Left renal pelvis (tissue), 4 donors: ENCODE measurements at regions not wholly inside any gene's neighbourhood (a gene's known extent, or its start where the extent isn't known, plus 50 kb on each side); places are given as distances from the start of the nearest gene placed in this dataset.
A peak's percentile ranks its signal among the peaks of the same experiment; 100 is the strongest.
"Not testable (repeated sequence)": the region's sequence is repeated elsewhere in the genome, so short reads cannot be mapped to it uniquely, and the experiment has no call there.

Source experiments
- DNase-seq, 4 donors: peaks; one replicate each; pipeline ENCODE4 v3.0.0-alpha.2; 2013; ENCODE audit warnings: low read depth in 4 of 4, low spot score in 3 of 4

DNA sequence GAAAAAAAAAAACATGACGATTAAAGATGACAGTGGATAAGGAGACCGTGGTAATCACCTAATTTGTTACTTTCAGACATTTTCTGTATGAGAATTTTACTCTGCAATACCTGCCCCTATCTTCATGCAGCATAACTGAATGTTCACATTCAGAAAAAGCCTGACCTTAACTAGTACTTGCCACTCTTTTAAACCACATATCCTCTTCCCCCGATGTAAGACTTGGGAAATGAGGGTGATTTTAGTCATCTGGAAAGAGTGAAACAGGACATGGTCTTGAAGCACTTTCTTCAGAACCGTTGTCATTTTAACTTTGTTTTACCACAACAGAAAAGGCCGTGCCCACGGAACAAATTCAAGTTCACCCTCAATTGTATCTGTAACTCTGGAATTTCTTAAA lies 318.5 kb downstream of the BCL2L11 start:
- DNase-seq = not testable (repeated sequence)

DNA sequence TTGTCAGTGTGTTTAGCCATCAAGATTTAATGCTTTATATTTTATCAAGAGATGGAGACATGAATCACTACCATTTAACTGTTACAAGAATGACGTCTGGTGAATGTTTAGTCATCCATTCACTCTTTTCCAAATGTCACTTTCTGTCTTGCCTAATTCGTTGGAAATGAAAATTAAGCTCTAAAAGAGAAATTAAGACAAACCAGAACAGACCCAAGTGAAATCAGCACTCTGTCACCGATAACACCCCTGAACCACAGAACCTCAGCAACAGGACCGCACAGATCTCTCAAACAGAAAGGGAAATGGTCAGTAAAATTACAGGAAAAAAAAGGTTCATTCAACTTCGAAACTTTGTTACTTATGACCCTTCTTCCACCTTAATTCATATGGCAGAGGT lies 320.9 kb downstream of the BCL2L11 start:
- DNase-seq = not testable (repeated sequence)

DNA sequence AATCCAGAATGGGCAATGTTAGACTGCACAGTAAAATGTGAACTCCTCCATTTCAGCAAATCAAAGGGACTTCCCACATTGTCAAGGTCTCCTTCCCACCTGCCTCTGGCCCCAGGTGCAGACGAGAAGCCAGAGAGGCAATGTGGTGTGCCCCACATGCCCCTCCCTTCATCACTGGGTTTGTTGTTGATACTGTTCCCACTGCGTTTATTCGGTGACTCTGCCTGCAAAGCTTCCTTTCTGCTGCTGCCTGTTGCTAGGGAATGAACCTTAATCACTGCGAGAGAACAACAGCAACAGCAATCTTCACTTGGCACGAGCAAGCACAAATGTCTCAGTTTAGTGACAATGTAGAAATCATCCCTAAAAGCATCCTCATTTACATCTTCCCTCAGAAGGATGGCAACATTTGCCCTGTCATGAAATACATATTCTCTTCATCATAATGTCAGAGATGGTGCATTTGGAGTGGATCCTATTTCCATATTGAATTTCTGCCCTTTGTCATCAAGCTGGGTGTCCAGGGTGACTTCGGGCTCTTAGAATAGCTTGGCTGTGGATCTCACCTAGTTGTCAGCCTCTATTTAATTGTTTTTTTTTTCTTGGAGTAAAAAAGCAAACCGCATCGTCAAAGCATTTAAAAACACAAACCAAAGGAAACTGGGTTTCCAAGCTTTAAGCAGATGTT lies 322.2 kb downstream of the BCL2L11 start:
- DNase-seq = not testable (repeated sequence)

DNA sequence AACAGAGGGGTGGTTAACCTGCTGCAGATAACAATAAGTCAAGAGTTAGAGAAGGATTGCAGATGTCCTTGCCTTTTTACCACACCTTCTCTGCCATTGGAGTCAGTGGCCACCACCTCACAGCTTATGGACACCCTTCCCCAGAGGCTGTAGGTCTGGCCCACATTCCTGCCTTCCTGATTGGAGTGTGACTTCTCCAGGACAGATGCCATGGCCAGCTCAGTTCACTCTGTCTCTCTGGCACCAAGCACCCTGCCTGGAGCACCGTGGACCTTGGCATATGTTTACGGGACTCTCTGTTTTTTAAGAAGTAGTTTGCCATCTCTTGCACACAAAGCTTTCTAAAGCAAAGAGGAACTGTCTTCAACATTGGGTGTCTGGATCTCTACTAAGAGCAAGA lies 323.8 kb downstream of the BCL2L11 start:
- DNase-seq = not testable (repeated sequence)

DNA sequence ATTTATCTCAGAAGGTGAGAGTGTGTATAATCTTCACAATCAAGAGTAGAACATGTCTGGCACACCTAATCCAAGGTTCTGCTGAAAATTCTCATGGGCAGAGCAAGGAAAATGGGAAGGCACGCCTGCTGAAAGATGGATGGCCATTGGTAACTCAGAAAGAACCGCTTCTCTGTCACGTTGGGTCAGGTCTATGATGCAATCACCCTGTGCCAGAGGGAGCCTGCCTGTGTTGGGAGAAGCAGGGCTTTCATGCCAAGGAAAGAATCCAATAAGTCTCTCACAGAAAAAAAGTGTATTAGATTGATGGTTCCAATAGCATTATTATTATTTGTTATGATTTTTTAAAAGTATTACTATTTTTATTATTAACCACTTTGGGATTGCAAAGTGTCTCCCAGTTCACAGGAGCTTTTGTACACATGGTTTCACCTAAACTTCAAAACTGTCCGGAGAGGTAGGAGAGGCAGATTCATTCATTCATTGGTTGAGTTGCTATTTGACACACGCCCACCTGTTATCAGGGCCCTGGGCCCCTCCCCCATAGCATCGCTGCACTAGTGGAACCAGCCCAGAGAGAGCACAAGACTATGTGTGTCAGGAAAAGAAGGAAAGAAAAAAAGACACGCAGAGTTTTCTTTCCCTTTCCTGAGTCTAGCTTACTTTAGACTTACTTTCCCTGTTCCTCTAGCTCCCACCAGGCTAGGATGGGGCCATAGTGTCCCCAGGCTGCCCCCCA lies 324.6 kb downstream of the BCL2L11 start:
- not testable (repeated sequence) for DNase-seq

DNA sequence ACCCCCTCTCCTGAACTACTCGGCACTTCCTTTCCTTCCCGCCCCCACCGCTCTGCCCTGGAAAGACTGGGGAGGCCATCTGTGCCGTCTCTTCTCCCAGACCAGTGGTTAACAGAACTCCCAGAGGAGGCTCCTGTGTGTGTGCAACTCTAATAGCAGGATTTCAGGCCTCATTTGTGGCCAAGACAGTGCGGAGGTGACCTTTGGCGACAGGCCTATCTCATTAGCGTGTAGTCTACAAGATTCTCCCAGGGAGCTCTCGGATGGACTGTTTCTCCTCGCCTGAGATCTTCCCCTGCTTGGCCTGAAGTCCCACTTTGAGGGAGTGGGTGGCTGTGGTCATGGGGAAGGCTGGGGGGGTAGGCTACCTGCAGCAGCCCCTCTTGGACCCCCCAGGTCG lies 325.2 kb downstream of the BCL2L11 start:
- DNase-seq = not testable (repeated sequence)

DNA sequence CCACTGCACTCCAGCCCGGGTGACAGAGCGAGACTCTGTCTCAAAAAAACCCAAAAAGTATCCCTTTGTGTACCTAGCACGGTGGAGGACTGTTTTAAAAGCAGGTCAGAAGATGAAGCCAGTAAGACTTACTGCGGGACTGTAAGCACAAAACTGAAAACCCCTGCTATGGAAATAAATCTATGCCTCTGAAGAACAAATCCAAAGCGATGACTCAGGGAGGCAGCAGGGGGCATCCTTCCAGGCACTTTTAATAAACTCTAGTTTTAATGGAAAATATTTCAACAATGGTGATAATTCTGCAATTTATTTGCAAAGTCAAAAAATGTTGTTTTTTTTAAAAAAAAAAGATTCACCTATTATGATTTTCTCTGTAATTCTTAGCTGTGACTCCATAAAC lies 326.8 kb downstream of the BCL2L11 start:
- DNase-seq = not testable (repeated sequence)

DNA sequence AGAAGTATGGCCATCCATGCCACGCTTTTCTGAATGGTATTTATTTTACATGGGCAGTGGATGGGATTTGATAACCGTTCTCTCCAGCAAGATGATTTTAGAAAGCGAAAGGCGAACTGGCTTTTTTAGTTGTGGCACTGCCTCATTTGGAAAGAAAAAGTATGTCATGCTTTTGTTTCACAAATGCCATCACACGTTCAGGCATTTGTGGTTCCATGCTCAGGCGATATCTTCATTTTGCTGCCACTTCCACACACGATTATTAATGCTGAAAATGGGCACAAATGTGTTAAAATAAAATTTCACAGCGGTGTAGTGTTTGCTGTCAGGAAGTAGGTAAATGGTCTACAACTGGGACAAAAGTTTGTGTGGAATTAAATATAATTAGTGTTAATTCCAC lies 328.1 kb downstream of the BCL2L11 start:
- DNase-seq = not testable (repeated sequence)

DNA sequence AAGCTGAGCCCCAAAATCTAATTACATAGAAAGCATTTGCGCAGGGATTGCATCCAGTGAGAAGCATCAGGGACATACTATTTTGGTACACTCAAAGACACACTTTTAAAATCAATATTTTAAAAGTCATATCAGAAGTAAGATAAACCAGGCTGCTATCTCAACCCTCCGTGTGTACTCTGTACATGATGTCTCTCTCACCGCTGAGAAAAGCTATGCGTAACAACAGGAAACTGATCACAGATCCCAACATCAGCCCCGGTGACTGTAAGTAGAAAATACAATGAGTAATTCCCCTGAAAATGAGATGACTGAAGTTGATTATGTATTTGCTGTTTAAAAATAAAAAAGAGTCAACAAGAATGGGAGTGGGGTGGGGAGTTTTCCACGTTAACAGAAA lies 329.8 kb downstream of the BCL2L11 start:
- not testable (repeated sequence) for DNase-seq

DNA sequence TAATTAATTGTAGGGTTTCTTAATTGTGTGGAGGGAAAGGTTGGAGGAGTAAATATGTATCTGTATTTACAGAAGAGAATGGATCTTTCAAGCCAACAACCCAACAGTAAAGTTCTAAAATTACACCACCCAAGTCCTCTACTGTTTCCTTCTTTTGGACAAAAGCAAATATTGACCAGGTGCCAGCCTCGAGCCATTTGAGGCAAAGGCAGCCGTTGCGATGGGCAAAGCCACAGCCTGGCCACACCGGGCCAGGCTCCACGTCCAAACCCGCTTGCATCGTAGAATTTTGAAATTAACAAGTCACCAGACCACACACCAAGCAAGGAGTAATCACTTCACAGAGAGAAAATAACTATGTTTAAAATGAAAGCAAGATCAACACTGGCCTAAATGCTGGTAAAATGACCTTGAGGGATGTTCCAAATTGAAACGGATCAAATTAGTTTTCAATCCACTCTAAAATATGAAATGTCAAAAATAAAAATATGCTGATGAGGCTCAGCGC lies 331.0 kb downstream of the BCL2L11 start:
- not testable (repeated sequence) for DNase-seq

DNA sequence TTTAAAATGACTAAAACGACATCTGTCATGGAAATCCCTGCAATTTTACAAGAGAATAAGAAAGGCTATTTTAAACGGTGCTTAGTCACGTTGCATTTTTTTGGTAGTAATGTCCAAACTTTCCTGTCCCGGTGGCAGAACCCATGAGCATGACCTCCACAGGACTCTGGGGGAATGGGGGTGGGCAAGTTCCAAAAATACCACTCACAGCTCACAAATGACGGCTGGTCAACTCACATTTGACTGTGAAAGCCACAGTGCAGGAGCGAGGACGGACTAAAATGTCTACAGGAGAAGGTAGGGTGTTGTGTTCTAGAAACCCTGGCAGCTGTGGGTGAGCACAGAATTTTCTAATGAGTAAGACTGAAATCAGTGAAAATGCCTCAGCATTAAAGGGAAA lies 331.5 kb downstream of the BCL2L11 start:
- DNase-seq = not testable (repeated sequence)

DNA sequence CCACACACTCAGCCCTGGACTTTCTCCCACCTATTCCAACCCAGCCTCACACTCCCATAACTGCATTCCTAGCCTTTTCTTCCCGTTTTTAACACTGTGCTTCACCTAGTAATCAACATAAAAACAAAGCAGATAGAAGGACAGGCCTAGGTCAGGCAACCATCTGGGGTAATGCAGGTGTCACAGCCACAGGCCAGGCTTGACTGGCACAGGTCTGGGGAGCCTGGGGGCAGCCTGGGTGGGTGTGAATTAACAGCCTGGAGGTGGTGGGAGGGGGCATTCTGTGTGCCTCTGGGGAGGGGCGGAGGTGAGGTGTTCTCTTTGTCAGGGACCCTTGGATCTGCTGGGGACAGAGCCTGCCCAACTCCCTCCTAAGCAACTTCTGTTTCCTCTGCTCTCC lies 332.6 kb downstream of the BCL2L11 start:
- not testable (repeated sequence) for DNase-seq

DNA sequence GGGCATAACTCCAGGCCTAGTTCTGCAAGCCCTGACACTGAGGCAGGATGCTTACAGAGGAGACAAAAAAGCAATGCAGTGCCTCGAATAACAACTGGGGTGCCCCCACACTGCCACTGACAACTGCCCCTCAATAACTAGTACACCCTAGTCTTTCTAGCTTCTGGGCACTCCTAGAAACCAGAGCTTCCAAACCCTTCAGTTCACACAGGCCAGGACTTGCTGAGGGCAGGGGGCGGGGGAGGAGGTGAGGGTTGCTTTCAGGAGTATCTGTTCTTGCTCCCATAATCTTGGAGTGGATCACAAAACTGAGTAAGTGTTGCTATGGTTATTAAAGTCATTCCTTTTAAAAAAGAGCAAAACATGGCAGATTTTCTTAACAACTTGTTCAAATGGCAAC lies 333.1 kb downstream of the BCL2L11 start:
- not testable (repeated sequence) for DNase-seq

DNA sequence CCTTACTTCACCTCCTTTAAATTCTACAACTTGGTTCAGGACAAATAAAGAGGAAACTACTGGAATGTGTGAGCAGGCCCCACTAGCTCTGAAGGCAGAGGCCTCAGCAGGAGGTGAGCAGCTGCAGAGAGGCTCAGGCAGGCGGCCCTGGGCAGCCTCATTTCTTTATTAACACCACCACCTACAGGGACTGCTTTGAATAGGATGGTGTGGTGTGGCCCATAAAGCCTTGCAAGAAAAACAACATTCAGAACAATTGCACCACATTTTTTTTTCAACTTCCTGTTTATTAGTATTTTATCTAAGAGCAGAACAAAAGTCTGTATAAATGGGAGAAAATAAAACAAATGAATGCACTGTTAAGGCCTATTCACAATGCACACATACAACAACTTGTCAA lies 333.7 kb downstream of the BCL2L11 start:
- peak in 2 of 4 donors; percentile 4 to 11 for DNase-seq

DNA sequence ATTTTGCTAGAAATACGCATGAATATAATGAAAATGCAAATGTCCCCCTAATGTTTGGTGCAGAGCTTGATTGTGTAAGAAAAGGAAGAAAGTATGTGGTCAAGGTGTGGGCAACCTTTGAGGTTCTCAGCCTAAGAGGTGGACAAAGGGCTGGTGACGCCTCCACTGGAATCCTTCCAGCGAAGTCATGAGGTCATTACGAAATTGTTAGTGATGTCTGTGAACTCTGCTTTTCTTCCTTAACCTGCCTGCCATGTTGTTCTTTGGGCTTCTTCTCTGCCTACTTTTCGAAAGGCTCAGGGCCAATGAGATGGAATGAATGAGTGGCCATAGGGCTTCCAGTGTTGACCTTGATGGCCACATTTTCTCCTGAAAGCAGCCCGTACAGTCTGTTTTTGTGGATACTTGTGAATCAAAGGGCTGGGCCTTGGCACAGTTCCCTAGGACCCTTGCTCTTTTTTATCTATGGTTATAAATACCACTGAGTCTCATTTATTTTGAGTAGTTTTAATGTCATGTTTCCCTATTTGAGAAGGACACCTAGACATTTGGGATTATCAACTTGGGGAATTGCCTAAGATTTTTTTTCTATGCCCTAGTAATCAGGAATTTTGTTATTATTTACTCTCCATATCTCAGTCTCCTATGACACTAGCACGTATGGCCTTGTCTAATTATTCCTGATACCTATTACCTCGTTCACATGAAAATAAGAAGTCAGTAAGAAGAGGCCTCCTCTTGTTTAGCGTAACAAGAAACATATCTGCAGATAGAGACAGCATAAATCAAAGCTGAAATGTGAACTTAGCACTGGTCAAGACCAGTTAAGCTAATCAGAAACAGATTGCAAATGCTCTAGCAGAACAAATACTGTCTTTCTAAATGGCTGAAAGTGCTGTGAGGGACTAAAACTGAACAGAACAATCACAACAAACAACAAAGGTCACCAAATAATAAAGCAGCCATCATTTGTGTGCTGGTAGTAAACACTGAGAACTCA lies 334.6 kb downstream of the BCL2L11 start:
- DNase-seq = not testable (repeated sequence)

DNA sequence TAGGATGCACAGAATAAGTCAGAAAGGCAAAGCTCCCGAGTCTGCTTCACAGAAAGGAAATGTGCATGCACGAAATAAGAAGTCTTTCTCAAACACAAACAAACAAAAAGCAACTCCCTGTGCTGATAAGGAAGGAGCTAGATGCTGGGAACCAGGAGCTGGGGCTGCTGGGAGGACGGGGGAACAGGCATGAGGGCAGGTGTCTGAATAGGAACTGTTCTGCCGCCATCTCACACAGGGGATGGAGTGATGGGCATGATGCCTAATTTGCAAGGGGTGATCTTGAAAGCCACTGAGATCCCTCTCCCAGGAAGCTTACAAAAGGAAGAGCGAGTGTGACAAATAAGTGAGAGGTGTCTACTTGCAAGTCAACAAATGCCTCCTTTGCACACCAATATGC lies 336.5 kb downstream of the BCL2L11 start:
- DNase-seq = not testable (repeated sequence)

DNA sequence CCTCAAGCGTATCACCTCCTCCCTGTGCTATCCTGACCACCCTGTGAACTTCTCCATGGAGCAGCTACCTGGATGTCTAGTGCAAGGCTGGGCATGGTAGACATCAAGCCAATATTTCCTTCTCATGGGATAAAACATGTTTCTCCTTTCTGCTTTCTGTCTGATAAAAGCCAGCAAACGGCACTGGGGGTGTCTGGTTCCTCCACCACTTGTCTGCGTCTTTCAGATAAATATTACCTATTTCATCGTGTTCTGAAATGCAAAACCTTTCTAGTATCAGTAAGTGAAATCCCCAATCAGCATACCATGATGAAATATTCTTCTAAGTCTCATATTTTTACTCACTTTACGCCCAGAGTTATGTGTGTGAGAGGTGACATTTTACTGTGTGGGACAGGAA lies 340.2 kb downstream of the BCL2L11 start:
- DNase-seq = not testable (repeated sequence)

DNA sequence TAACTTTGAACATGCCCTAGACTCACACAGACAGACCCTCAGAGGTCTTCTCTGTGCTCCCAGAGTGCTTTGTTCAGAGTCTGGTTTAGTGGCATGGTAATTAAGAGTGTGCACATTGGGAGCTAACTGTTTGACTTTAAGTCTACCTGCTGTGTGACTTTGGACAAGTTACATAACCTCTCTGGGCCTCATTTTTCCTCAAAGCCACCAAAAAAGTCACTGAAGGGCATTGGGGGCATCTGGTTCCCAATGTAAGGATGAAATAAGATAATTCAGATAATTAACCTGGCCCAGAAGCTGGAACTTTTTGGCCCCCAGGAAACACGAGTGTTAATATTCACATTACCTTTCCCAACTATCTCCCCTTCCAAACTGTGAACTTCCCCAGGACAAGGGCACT lies 341.1 kb downstream of the BCL2L11 start:
- not testable (repeated sequence) for DNase-seq

DNA sequence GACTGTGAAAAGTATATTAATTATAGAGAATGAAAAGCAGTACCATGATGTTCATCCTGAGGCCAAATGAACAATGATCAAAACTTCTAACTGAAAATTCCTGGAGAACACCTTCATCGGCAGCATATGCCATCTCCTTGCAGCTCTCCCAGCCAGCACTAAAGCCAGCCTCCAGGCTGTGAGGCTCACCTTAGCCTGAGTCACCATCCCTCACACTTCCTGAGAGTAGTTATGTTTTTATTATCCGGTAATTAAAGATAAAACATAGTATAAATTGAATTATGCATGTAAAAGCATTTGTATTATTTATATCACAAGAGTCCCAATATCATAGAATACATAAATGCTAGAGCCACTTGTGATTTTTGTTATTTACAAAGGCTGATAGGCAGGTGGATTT lies 341.9 kb downstream of the BCL2L11 start:
- not testable (repeated sequence) for DNase-seq

DNA sequence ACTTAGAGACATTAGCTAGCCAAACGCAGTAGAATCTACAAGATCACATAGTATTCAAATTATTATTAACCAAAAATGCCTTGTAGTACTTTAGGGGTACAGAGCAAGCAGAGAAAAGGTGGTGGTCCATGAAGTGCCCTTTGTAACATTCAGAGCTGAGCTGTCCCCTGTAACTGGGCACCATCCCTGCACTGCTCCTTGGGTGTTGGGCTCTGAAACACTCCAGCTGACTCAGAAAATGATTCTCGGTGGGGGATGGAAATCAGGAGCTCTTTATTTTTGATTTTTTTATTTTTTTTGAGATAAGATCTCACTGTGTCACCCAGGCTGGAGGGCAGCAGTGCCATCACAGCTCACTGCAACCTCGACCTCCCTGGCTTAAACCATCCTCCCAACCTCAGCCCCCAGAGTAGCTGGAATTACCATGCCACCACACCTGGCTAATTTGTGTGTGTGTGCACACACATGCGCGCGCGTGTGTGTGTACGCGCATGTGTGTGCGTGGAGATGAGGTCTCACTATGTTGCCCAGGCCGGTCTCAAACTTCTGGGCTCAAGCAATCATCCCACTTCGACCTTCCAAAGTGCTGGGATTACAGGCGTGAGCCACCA lies 342.6 kb downstream of the BCL2L11 start:
- not testable (repeated sequence) for DNase-seq
